HG03442 (cell line): ENCODE measurements at regions not wholly inside any gene's neighbourhood (a gene's known extent, or its start where the extent isn't known, plus 50 kb on each side); places are given as distances from the start of the nearest gene placed in this dataset.

Experiments
- ATAC-seq: cut with Tn5 transposase; IDR thresholded peaks from one replicate; pipeline ENCODE4 v1.9.1; 2021; ENCODE audit warnings: mild to moderate bottlenecking, moderate library complexity; ENCODE audit not compliant: unreplicated experiment

- ATAC-seq = no peak
Measured at GRCh38 chr9:1261879-1262766, 212.0 kb downstream of the DMRT2 start.

DNA sequence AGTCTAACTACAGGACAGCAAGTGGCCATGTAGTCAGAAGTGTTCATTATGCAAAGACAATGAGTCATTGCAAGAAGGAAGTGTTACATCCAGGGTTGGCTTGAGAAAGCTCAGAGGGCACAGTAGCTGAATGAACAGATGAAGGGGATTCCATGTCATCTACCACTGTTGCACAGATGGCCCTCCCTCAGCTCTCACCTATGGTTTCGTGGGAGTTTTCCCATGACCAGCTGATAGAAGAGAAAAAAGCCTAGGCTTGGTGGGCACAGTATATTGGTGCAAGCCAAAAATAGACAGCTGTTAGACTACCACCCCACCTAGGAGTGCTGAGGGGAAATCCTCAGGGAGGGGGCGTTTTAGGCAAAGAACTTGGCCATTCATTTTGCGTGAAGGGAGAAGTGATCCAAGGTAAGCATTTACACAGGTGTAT lies 217.0 kb downstream of the DMRT2 start:
- ATAC-seq = peak; percentile 90

DNA sequence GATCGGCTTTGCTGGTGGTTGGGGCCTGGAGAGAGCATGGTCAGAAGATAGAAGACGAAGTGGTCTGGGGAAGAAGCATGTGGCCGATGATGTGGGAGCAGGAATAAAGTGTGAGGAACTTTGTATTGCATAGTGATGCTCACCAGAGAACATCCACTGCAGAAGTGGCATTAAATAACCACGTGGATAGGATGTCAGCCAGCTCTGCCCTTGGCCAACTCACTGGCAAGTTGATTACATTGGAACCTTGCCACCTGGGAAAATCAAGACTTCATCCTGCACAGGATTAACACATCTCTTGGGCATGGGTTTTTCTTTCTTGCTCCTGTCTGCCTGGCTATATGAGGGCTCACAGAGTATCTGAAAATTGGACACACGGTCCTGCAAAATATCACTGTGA lies 217.4 kb downstream of the DMRT2 start:
- no peak for ATAC-seq

GRCh38 chr9:1269533-1270315 lies 219.6 kb downstream of the DMRT2 start:
- no peak for ATAC-seq

- ATAC-seq = no peak
Measured at GRCh38 chr9:1271367-1271766, 221.2 kb downstream of the DMRT2 start.

DNA sequence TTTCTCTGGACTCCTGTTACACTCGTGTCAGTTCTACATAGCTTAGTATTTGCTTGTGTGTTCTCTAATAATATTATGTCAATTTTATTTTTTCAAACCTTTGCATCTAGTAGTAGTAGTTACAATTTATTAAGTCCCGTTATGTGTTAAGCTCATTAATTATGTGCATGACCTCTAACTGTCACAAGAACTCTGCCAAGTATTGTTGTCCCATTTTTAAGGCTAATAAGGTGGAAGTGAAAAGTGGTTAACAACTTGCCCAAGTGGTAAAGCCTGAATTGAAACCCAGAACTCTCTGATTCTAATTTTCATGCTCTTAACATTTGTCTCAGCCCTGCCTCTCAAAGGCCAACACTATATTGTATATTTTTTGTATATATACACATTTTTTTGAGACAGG lies 221.6 kb downstream of the DMRT2 start:
- no peak for ATAC-seq

DNA sequence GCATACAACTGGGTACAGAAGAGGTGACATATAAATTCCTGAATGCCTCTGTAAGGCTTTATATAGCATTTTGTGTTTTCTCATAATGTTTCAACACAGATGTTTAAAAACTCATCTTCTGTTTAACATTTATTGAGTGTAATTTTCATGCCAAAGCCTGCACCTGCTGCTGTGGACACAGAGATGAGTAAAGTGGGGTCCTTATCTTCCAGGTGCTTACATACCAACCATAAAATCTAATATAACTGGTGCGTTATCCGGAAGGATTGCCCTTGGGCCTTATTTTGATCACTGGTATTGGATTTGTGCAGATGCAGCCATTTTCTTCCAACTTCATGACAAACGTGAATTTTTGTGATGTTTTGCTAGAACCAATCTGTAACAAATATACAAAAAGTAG lies 222.3 kb downstream of the DMRT2 start:
- ATAC-seq = no peak

- no peak for ATAC-seq
Measured at GRCh38 chr9:1273859-1274258, 223.7 kb downstream of the DMRT2 start.

DNA sequence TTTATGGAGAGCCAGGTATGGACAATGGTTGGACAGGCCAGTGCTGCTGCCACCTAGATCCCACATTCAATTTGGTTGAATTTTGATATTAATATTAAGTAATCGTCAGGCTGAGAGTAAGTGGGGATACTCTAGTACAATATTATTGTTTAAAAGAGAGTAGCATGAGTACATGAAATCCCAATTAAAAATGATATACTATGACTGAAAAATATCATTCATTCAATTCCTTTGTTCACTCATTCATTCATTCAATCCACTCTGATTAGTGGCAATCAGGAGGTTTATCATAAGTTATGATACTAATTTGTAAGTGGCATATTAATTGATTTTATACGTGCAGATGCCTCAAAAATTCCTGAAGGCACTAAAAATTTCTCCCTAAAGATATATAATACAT lies 224.2 kb downstream of the DMRT2 start:
- no peak for ATAC-seq

DNA sequence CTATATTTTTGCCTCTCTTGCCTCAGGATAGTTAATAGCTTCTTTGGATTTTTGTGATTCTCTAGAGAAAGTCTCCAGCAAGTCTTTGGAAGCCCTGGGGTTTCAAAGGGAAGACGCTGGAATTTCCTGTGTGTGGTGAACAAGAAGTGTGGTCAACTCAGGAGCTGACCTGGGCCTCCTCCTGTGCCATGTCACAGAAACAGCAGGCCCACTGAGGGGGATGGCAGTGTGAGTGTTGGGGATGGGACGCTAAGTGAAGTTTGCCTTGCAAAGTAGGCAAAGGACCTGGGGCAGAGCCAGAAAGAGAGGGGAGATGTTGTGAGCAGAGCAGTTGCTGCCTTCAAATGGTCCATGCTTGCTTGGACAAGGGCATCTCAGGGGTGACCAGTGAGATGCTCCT lies 226.3 kb downstream of the DMRT2 start:
- no peak for ATAC-seq

- ATAC-seq = no peak
Measured at GRCh38 chr9:1284727-1285126, 234.6 kb downstream of the DMRT2 start.

DNA sequence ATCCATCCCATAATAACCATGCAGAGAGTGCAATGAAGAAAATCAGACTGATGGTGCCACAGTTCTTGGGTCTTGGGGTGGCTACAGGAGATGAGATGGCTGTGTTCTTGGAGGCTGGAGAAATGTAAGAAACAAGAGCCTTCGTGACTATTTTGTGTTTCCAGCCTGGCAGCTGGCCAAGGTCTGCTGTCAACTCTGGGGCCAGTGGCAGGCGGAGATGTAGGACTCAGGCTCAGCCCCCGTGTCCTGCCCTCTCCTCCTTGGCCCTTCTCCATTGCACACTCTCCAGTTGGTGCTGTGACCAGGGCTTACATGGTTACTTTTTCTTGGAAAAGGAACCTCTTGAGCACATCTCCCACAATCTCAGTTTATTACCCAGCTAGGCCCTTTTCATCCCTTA lies 235.4 kb downstream of the DMRT2 start:
- ATAC-seq = no peak

- no peak for ATAC-seq
Measured at GRCh38 chr9:1292384-1292783, 242.2 kb downstream of the DMRT2 start.

- ATAC-seq = no peak
Measured at GRCh38 chr9:1294641-1295258, 244.6 kb downstream of the DMRT2 start.

- no peak for ATAC-seq
Measured at GRCh38 chr9:1296331-1296730, 246.2 kb downstream of the DMRT2 start.

GRCh38 chr9:1298046-1298445 lies 247.9 kb downstream of the DMRT2 start:
- ATAC-seq = no peak

- ATAC-seq = no peak
Measured at GRCh38 chr9:1300941-1301340, 250.8 kb downstream of the DMRT2 start.

GRCh38 chr9:1303932-1304331 lies 253.8 kb downstream of the DMRT2 start:
- ATAC-seq = no peak

DNA sequence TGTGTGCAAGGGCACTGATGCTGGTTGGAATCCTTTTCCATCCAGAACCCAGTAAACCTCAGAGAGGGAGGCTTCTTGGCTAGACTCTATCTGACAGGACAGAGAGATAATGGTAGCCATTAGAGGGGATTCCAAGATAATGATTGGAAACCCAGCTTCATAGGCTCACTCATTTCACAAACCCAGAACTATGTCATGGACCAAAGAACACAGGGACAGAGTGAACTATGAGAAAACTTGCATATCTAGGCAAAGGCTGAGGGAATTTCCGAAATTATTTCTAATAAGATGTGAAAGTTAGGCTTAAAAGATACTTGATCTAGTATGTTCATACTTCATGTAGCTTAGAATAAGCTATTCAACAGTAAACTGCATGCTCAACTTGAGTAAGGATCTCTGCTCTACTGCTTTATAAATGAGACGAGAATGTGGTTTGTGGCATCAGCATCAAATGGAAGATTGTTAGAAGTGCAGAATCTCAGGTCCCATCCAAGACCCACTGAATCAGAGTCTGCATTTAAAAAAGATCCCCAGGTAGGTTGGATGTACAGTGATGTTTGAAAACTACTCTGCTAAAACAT lies 261.4 kb downstream of the DMRT2 start:
- ATAC-seq = no peak

- ATAC-seq = no peak
Measured at GRCh38 chr9:1319436-1319835, 269.3 kb downstream of the DMRT2 start.

GRCh38 chr9:1320051-1320557 lies 269.9 kb downstream of the DMRT2 start:
- ATAC-seq = no peak
